ENCODE measurements at regions not wholly inside any gene's neighbourhood (a gene's known extent, or its start where the extent isn't known, plus 50 kb on each side); places are given as distances from the start of the nearest gene placed in this dataset.

- Histone ChIP-seq H3K36me3 (no peaks in the 10 kb centered on the region), H3K4me3 (no peak overlapping the region), H3K4me1 (no peaks in the 10 kb centered on the region), H3K9me3 (replicated peaks in 1 of 11) (no peaks in the 10 kb centered on the region), H3K9ac (no peak overlapping the region), H3K27me3 (no peaks in the 10 kb centered on the region), H4K20me1 (no peaks in the 10 kb centered on the region), H3K4me2 (no peak overlapping the region), H3K27ac (no peak overlapping the region)
- no peak for TF ChIP-seq Cebpa-rat (IDR thresholded peaks at IDR 0.05)
Observed at GRCh38 chr14:27366596-27366995, 768.8 kb upstream of the NOVA1 start.

- no peak overlapping the region for H3K9ac ChIP-seq
- no peak for TF ChIP-seq Cebpa-rat (IDR thresholded peaks at IDR 0.05)
- H3K4me3 ChIP-seq: no peak overlapping the region
- H3K36me3 ChIP-seq: no peaks in the 10 kb centered on the region
- H3K27me3 ChIP-seq: no peaks in the 10 kb centered on the region
- H4K20me1 ChIP-seq: no peaks in the 10 kb centered on the region
- no peak overlapping the region for H3K27ac ChIP-seq
- no peaks in the 10 kb centered on the region for H3K9me3 ChIP-seq (replicated peaks in 1 of 11)
- H3K4me2 ChIP-seq: no peak overlapping the region
- no peaks in the 10 kb centered on the region for H3K4me1 ChIP-seq
Observed at GRCh38 chr14:27367345-27367744, 769.5 kb upstream of the NOVA1 start.

- Histone ChIP-seq H3K27ac (no peak overlapping the region), H3K4me2 (no peak overlapping the region), H3K4me3 (no peak overlapping the region), H3K27me3 (no peaks in the 10 kb centered on the region), H3K36me3 (no peaks in the 10 kb centered on the region), H3K9ac (no peak overlapping the region), H4K20me1 (no peaks in the 10 kb centered on the region), H3K4me1 (no peaks in the 10 kb centered on the region), H3K9me3 (replicated peaks in 1 of 11) (no peaks in the 10 kb centered on the region)
- no peak for TF ChIP-seq Cebpa-rat (IDR thresholded peaks at IDR 0.05)
Observed at GRCh38 chr14:27370074-27370473, 772.2 kb upstream of the NOVA1 start.

GRCh38 chr14:27370775-27371174 lies 772.9 kb upstream of the NOVA1 start:
- H3K36me3 ChIP-seq: no peaks in the 10 kb centered on the region

GRCh38 chr14:27371209-27371608 lies 773.4 kb upstream of the NOVA1 start:
- Histone ChIP-seq H3K27me3 (no peaks in the 10 kb centered on the region), H3K9me3 (replicated peaks in 1 of 11) (no peaks in the 10 kb centered on the region), H3K4me1 (no peaks in the 10 kb centered on the region), H3K4me3 (no peak overlapping the region), H3K36me3 (no peaks in the 10 kb centered on the region), H3K27ac (no peak overlapping the region), H3K4me2 (no peak overlapping the region), H3K9ac (no peak overlapping the region), H4K20me1 (no peaks in the 10 kb centered on the region)
- TF ChIP-seq Cebpa-rat (IDR thresholded peaks at IDR 0.05): no peak

More at GRCh38 chr14:27370775-27371174, 772.9 kb upstream of the NOVA1 start:
- Histone ChIP-seq H3K4me2 (no peak overlapping the region), H3K4me1 (no peaks in the 10 kb centered on the region), H3K9me3 (replicated peaks in 1 of 11) (no peaks in the 10 kb centered on the region), H3K27me3 (no peaks in the 10 kb centered on the region), H3K27ac (no peak overlapping the region), H4K20me1 (no peaks in the 10 kb centered on the region), H3K9ac (no peak overlapping the region), H3K4me3 (no peak overlapping the region)
- TF ChIP-seq Cebpa-rat (IDR thresholded peaks at IDR 0.05): no peak

- Histone ChIP-seq H3K27ac (no peak overlapping the region), H3K9ac (no peak overlapping the region), H3K4me1 (no peaks in the 10 kb centered on the region), H3K36me3 (no peaks in the 10 kb centered on the region), H3K9me3 (replicated peaks in 1 of 11) (no peaks in the 10 kb centered on the region), H4K20me1 (no peaks in the 10 kb centered on the region), H3K4me2 (no peak overlapping the region), H3K27me3 (no peaks in the 10 kb centered on the region), H3K4me3 (no peak overlapping the region)
- no peak for TF ChIP-seq Cebpa-rat (IDR thresholded peaks at IDR 0.05)
Observed at GRCh38 chr14:27371868-27372267, 774.0 kb upstream of the NOVA1 start.

- H3K4me1 ChIP-seq: no peaks in the 10 kb centered on the region
- H3K27me3 ChIP-seq: no peaks in the 10 kb centered on the region
- no peaks in the 10 kb centered on the region for H4K20me1 ChIP-seq
- no peak overlapping the region for H3K4me2 ChIP-seq
- no peak for TF ChIP-seq Cebpa-rat (IDR thresholded peaks at IDR 0.05)
- H3K27ac ChIP-seq: no peak overlapping the region
- no peaks in the 10 kb centered on the region for H3K36me3 ChIP-seq
- no peaks in the 10 kb centered on the region for H3K9me3 ChIP-seq (replicated peaks in 1 of 11)
- no peak overlapping the region for H3K4me3 ChIP-seq
- H3K9ac ChIP-seq: no peak overlapping the region
Observed at GRCh38 chr14:27372771-27373170, 774.9 kb upstream of the NOVA1 start.

- Histone ChIP-seq H3K4me1 (peaks cover 0 to 5% (median 0%) of the 10 kb centered on the region in 10 experiments; a peak in 2 of 20 replicates), H3K9me3 (replicated peaks in 1 of 11) (no peaks in the 10 kb centered on the region), H3K9ac (no peak overlapping the region), H3K4me3 (no peak overlapping the region), H3K27ac (no peak overlapping the region), H3K4me2 (no peak overlapping the region), H4K20me1 (no peaks in the 10 kb centered on the region), H3K36me3 (no peaks in the 10 kb centered on the region), H3K27me3 (no peaks in the 10 kb centered on the region)
- no peak for TF ChIP-seq Cebpa-rat (IDR thresholded peaks at IDR 0.05)
Observed at GRCh38 chr14:27384124-27384523, 786.3 kb upstream of the NOVA1 start.

GRCh38 chr14:27386391-27386790 lies 788.6 kb upstream of the NOVA1 start:
- Histone ChIP-seq H3K27ac (no peak overlapping the region), H3K4me1 (peaks cover 0 to 5% (median 0%) of the 10 kb centered on the region in 10 experiments; a peak in 2 of 20 replicates), H4K20me1 (no peaks in the 10 kb centered on the region), H3K9me3 (replicated peaks in 1 of 11) (no peaks in the 10 kb centered on the region), H3K4me3 (no peak overlapping the region), H3K27me3 (no peaks in the 10 kb centered on the region), H3K4me2 (no peak overlapping the region), H3K9ac (no peak overlapping the region), H3K36me3 (no peaks in the 10 kb centered on the region)
- no peak for TF ChIP-seq Cebpa-rat (IDR thresholded peaks at IDR 0.05)

GRCh38 chr14:27387463-27387862 lies 789.6 kb upstream of the NOVA1 start:
- H3K9me3 ChIP-seq (replicated peaks in 1 of 11): no peaks in the 10 kb centered on the region

More at GRCh38 chr14:27387463-27387862, 789.6 kb upstream of the NOVA1 start:
- no peak overlapping the region for H3K9ac ChIP-seq
- H3K27ac ChIP-seq: no peak overlapping the region
- H4K20me1 ChIP-seq: no peaks in the 10 kb centered on the region
- H3K4me2 ChIP-seq: no peak overlapping the region
- H3K36me3 ChIP-seq: no peaks in the 10 kb centered on the region
- H3K27me3 ChIP-seq: no peaks in the 10 kb centered on the region
- peaks cover 0 to 5% (median 0%) of the 10 kb centered on the region in 10 experiments; a peak in 2 of 20 replicates for H3K4me1 ChIP-seq
- no peak for TF ChIP-seq Cebpa-rat (IDR thresholded peaks at IDR 0.05)
- no peak overlapping the region for H3K4me3 ChIP-seq
